Activated CD8-positive, alpha-beta memory T cell treated with anti-CD3 and anti-CD28 coated beads for 1 hour (primary cell): ENCODE measurements at regions not wholly inside any gene's neighbourhood (a gene's known extent, or its start where the extent isn't known, plus 50 kb on each side); places are given as distances from the start of the nearest gene placed in this dataset.
"Not testable (repeated sequence)": the region's sequence is repeated elsewhere in the genome, so short reads cannot be mapped to it uniquely, and the experiment has no call there.

Source experiments
- DNase-seq, 2 donors: peaks; one replicate each; pipeline ENCODE4 v3.0.0-alpha.2; 2020; ENCODE audit warnings: low read depth in 1 of 2; ENCODE audit errors: extremely low read depth in 1 of 2

GRCh38 chr3:139232341-139232740 is 111.5 kb upstream of the MRPS22 start:
- not testable (repeated sequence) for DNase-seq

- no peak for DNase-seq
Observed at GRCh38 chr3:139234491-139234890, 109.3 kb upstream of the MRPS22 start.

- no peak for DNase-seq
Observed at GRCh38 chr3:139235192-139235591, 108.6 kb upstream of the MRPS22 start.

GRCh38 chr3:139236336-139236735 is 107.5 kb upstream of the MRPS22 start:
- DNase-seq: no peak

GRCh38 chr3:139238281-139239030 is 105.4 kb upstream of the MRPS22 start:
- DNase-seq: no peak

- DNase-seq: no peak
Observed at GRCh38 chr3:139239550-139239949, 104.3 kb upstream of the MRPS22 start.

GRCh38 chr3:139241783-139242182 is 102.0 kb upstream of the MRPS22 start:
- no peak for DNase-seq

- no peak for DNase-seq
Observed at GRCh38 chr3:139243710-139244109, 100.1 kb upstream of the MRPS22 start.

- no peak for DNase-seq
Observed at GRCh38 chr3:139248593-139249255, 95.1 kb upstream of the MRPS22 start.

- no peak for DNase-seq
Observed at GRCh38 chr3:139251529-139251928, 92.3 kb upstream of the MRPS22 start.

- no peak for DNase-seq
Observed at GRCh38 chr3:139252719-139253118, 91.1 kb upstream of the MRPS22 start.

GRCh38 chr3:139258276-139258675 is 85.5 kb upstream of the MRPS22 start:
- DNase-seq: no peak

GRCh38 chr3:139259398-139259797 is 84.4 kb upstream of the MRPS22 start:
- DNase-seq: no peak

GRCh38 chr3:139260041-139260486 is 83.8 kb upstream of the MRPS22 start:
- no peak for DNase-seq

GRCh38 chr3:139260793-139261736 is 82.8 kb upstream of the MRPS22 start:
- DNase-seq: no peak

GRCh38 chr3:139261754-139262586 is 81.8 kb upstream of the MRPS22 start:
- DNase-seq: no peak

- DNase-seq: no peak
Observed at GRCh38 chr3:139263798-139264197, 80.0 kb upstream of the MRPS22 start.

- no peak for DNase-seq
Observed at GRCh38 chr3:139264375-139264774, 79.4 kb upstream of the MRPS22 start.

GRCh38 chr3:139265131-139266016 is 78.4 kb upstream of the MRPS22 start:
- DNase-seq: no peak
